Glutamatergic neuron (in vitro differentiated cells): ENCODE measurements at regions not wholly inside any gene's neighbourhood (a gene's known extent, or its start where the extent isn't known, plus 50 kb on each side); places are given as distances from the start of the nearest gene placed in this dataset.

Experiments used
- DNase-seq: peaks from one replicate; pipeline ENCODE4 v3.0.0; 2022
- H3K27ac Mint-ChIP-seq: one replicate; pipeline ENCODE4 v1.8.0; 2020; ENCODE audit warnings: mild to moderate bottlenecking, mixed read lengths, inconsistent platforms; ENCODE audit not compliant: unreplicated experiment
- H3K27me3 Mint-ChIP-seq: one replicate; pipeline ENCODE4 v1.8.0; 2020; ENCODE audit warnings: mild to moderate bottlenecking, moderate library complexity, mixed read lengths, inconsistent platforms; ENCODE audit not compliant: unreplicated experiment
- H3K36me3 Mint-ChIP-seq: one replicate; pipeline ENCODE4 v1.8.0; 2020; ENCODE audit warnings: mild to moderate bottlenecking, mixed read lengths, inconsistent platforms; ENCODE audit not compliant: unreplicated experiment
- H3K4me1 Mint-ChIP-seq: one replicate; pipeline ENCODE4 v1.8.0; 2020; ENCODE audit warnings: mild to moderate bottlenecking, low read depth, mixed read lengths, inconsistent platforms; ENCODE audit not compliant: unreplicated experiment
- H3K4me3 Mint-ChIP-seq: one replicate; pipeline ENCODE4 v1.8.0; 2020; ENCODE audit warnings: mild to moderate bottlenecking, mixed read lengths, inconsistent platforms; ENCODE audit not compliant: unreplicated experiment
- H3K9me3 Mint-ChIP-seq: one replicate; pipeline ENCODE4 v1.8.0; 2020; ENCODE audit warnings: mild to moderate bottlenecking, moderate library complexity, mixed read lengths, inconsistent platforms; ENCODE audit not compliant: unreplicated experiment
- TF ChIP-seq, protein P1 (sequence below): fragments of 200-600 bp; sonication (generic); IDR thresholded peaks from one replicate; pipeline ENCODE4 v1.5.0; 2021; ENCODE audit not compliant: partially characterized antibody, unreplicated experiment

DNA sequence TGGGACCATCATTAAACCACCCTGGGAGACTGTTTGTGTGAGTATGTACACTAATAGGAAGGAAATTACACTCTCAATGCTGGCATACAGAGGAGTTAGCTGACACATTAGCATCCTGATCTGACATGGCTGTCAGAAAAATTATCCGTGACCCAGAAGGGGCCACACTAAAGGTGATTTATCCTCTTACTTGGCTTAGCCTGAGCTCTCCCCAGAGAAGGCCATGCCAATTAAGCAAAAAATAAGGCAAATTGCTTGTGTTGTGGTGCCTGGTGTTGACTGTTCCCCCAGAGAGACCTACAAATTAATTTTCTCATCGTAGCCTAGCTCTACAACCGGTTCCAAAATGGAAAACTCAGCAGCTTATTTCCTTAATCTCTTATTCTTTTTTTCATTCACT is 992.3 kb downstream of the KCNMA1 start:
- Mint-ChIP-seq H3K4me3 (no peak overlapping the region), H3K4me1 (peaks cover 5% of the 10 kb centered on the region), H3K27ac (no peak overlapping the region), H3K27me3 (peaks cover 5% of the 10 kb centered on the region), H3K9me3 (peaks cover 2% of the 10 kb centered on the region), H3K36me3 (no peaks in the 10 kb centered on the region)
- TF ChIP-seq, protein P1, sequence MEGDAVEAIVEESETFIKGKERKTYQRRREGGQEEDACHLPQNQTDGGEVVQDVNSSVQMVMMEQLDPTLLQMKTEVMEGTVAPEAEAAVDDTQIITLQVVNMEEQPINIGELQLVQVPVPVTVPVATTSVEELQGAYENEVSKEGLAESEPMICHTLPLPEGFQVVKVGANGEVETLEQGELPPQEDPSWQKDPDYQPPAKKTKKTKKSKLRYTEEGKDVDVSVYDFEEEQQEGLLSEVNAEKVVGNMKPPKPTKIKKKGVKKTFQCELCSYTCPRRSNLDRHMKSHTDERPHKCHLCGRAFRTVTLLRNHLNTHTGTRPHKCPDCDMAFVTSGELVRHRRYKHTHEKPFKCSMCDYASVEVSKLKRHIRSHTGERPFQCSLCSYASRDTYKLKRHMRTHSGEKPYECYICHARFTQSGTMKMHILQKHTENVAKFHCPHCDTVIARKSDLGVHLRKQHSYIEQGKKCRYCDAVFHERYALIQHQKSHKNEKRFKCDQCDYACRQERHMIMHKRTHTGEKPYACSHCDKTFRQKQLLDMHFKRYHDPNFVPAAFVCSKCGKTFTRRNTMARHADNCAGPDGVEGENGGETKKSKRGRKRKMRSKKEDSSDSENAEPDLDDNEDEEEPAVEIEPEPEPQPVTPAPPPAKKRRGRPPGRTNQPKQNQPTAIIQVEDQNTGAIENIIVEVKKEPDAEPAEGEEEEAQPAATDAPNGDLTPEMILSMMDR, result no peak
- no peak for DNase-seq

DNA sequence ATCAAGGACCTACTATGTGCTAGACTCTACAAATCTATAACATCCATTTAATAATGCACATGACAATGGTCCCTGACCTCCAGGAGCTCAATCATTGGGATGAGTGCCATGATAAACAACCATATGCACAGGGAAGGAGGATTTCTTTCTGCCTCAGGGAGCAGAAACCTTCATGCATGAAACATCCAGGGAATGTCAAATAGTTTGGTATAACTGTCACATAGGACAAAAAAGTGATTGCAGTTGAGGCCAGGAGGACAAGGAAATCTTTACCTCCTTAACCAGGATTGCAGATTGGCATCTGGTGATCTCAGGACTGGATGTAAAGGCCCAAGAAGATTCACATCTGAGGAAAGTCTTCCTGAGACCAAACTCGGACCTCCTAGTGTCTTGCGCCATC is 993.1 kb downstream of the KCNMA1 start:
- Mint-ChIP-seq H3K36me3 (no peaks in the 10 kb centered on the region), H3K27ac (no peak overlapping the region), H3K27me3 (peaks cover 4% of the 10 kb centered on the region), H3K4me1 (peaks cover 5% of the 10 kb centered on the region), H3K9me3 (peaks cover 2% of the 10 kb centered on the region), H3K4me3 (no peak overlapping the region)
- TF ChIP-seq, protein P1, result no peak
- DNase-seq, result no peak

DNA sequence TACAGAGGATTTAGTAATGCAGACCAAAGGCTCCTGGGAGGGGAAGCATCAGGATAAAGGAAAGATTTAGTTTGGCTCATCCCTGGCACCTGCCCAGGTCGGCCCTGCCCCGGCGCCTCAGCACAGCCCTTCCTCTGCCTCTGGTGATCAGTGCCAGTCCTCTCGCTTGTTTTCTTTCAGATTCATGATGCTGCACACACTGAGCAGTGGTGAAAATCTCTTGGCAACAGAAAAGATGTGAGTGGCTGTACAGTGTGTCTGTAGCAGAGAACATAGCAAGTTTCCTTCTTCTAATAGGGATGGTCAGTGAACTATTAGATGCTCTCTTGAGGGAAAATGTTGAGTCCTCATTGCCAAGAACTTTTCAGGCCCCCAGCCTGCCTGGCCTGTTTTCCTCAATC is 994.1 kb downstream of the KCNMA1 start:
- Mint-ChIP-seq H3K36me3 (no peaks in the 10 kb centered on the region), H3K27ac (no peak overlapping the region), H3K4me3 (no peak overlapping the region), H3K9me3 (peaks cover 2% of the 10 kb centered on the region), H3K27me3 (peaks cover 2% of the 10 kb centered on the region), H3K4me1 (peaks cover 5% of the 10 kb centered on the region)
- DNase-seq, result no peak
- TF ChIP-seq, protein P1, result no peak

DNA sequence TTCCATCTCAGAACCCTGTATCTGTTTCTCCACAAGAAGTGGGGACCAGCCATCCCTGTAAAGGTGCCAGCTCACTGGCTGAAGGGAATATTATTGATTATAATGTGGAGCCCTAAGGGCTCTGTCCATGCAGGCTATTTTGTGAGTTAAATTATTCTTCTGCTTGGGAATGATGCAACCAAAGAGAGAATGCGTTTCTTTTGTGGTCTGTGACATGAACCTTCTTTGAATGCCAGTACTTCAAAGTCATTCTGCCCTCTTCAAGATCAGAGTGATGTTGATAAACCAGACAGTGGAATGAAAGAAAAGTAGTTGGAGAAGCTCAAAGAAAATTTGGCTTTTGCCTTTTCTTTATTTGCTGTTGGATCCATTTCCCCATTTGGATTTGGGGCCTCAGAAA is 995.2 kb downstream of the KCNMA1 start:
- TF ChIP-seq, protein P1, result no peak
- Mint-ChIP-seq H3K4me3 (no peak overlapping the region), H3K27me3 (peaks cover 2% of the 10 kb centered on the region), H3K36me3 (no peaks in the 10 kb centered on the region), H3K4me1 (peaks cover 5% of the 10 kb centered on the region), H3K9me3 (peaks cover 2% of the 10 kb centered on the region), H3K27ac (no peak overlapping the region)
- DNase-seq, result no peak

DNA sequence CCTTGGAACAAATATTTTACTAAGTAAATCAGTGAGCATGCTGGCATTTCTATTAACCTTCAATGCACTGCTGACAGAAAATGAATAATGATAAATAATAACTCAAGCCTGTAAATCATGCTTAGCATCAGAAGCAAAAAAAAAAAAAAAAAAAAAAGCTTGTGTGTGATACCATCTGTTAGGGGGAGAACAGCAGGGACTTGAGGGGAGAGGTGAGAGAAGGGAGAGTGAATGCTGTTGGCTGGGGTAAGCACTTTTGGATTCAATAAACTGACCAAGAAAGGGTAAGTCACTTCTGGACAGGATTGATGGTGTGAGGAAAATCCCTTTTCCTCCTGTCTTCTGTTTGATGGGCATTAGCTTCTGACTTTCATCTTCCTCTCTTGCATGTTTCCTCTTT is 996.4 kb downstream of the KCNMA1 start:
- H3K4me3 Mint-ChIP-seq, result no peak overlapping the region
- no peaks in the 10 kb centered on the region for H3K36me3 Mint-ChIP-seq
- peaks cover 2% of the 10 kb centered on the region for H3K27me3 Mint-ChIP-seq
- H3K27ac Mint-ChIP-seq, result no peak overlapping the region
- TF ChIP-seq, protein P1, result no peak
- H3K4me1 Mint-ChIP-seq, result peaks cover 5% of the 10 kb centered on the region
- H3K9me3 Mint-ChIP-seq, result peaks cover 2% of the 10 kb centered on the region
- no peak for DNase-seq
